Skeletal muscle tissue (tissue), 3 donors: ENCODE measurements at regions not wholly inside any gene's neighbourhood (a gene's known extent, or its start where the extent isn't known, plus 50 kb on each side); places are given as distances from the start of the nearest gene placed in this dataset.

Experiments used
- H3K27ac ChIP-seq: one replicate; pipeline ENCODE4 v1.7.0; 2013; ENCODE audit warnings: mild to moderate bottlenecking, low read depth, low read length, inconsistent platforms
- H3K27me3 ChIP-seq, 3 donors: one replicate each; pipeline ENCODE4 v1.7.0; 2013; ENCODE audit warnings: low read length in 3 of 3; ENCODE audit not compliant: control insufficient read depth in 3 of 3, insufficient read depth in 3 of 3
- H3K36me3 ChIP-seq, 3 donors: one replicate each; pipeline ENCODE4 v1.7.0; 2013; ENCODE audit warnings: low read length in 3 of 3; ENCODE audit not compliant: control insufficient read depth in 3 of 3, insufficient read depth in 3 of 3
- H3K4me1 ChIP-seq, 3 donors: one replicate each; pipeline ENCODE4 v1.7.0; 2013; ENCODE audit warnings: low read length in 3 of 3, mild to moderate bottlenecking in 3 of 3; ENCODE audit not compliant: control insufficient read depth in 3 of 3, insufficient read depth in 3 of 3
- H3K4me3 ChIP-seq, 3 donors: one replicate each; pipeline ENCODE4 v1.7.0; 2013; ENCODE audit warnings: low read length in 3 of 3
- H3K9ac ChIP-seq, 3 donors: one replicate each; pipeline ENCODE4 v1.7.0; 2013; ENCODE audit warnings: low read length in 3 of 3, mild to moderate bottlenecking in 3 of 3, moderate library complexity in 2 of 3, low read depth in 1 of 3
- H3K9me3 ChIP-seq, 3 donors: one replicate each; pipeline ENCODE4 v1.7.0; 2013; ENCODE audit warnings: low read length in 3 of 3; ENCODE audit not compliant: control insufficient read depth in 3 of 3
- donor health status: Osteomylitis.

GRCh38 chr19:31499281-31500196, 150.3 kb upstream of the TSHZ3 start:
- Histone ChIP-seq H3K4me3 (no peak overlapping the region), H3K9ac (no peak overlapping the region), H3K27me3 (peaks cover 0 to 12% (median 6%) of the 10 kb centered on the region in 3 donors), H3K4me1 (no peaks in the 10 kb centered on the region), H3K36me3 (no peaks in the 10 kb centered on the region), H3K9me3 (no peaks in the 10 kb centered on the region), H3K27ac (no peak overlapping the region)

GRCh38 chr19:31500197-31500830, 151.1 kb upstream of the TSHZ3 start:
- no peaks in the 10 kb centered on the region for H3K36me3 ChIP-seq
- no peak overlapping the region for H3K27ac ChIP-seq
- peaks cover 0 to 12% (median 11%) of the 10 kb centered on the region in 3 donors for H3K27me3 ChIP-seq
- no peaks in the 10 kb centered on the region for H3K9me3 ChIP-seq
- no peak overlapping the region for H3K9ac ChIP-seq
- no peak overlapping the region for H3K4me3 ChIP-seq
- no peaks in the 10 kb centered on the region for H3K4me1 ChIP-seq

- Histone ChIP-seq H3K36me3 (no peaks in the 10 kb centered on the region), H3K9me3 (no peaks in the 10 kb centered on the region), H3K27ac (no peak overlapping the region), H3K4me3 (no peak overlapping the region), H3K27me3 (peaks cover 0 to 13% (median 12%) of the 10 kb centered on the region in 3 donors), H3K4me1 (no peaks in the 10 kb centered on the region), H3K9ac (no peak overlapping the region)
These were observed 151.7 kb upstream of the TSHZ3 start for GRCh38 chr19:31500946-31501345.

- Histone ChIP-seq H3K4me1 (no peaks in the 10 kb centered on the region), H3K9me3 (no peaks in the 10 kb centered on the region), H3K9ac (no peak overlapping the region), H3K36me3 (no peaks in the 10 kb centered on the region), H3K27ac (no peak overlapping the region), H3K27me3 (peaks cover 0 to 13% (median 12%) of the 10 kb centered on the region in 3 donors), H3K4me3 (no peak overlapping the region)
These were observed 152.4 kb upstream of the TSHZ3 start for GRCh38 chr19:31501427-31502195.

GRCh38 chr19:31502536-31503170, 153.4 kb upstream of the TSHZ3 start:
- H3K4me1 ChIP-seq, result no peaks in the 10 kb centered on the region
- H3K36me3 ChIP-seq, result no peaks in the 10 kb centered on the region
- H3K4me3 ChIP-seq, result no peak overlapping the region
- peaks cover 0 to 13% (median 12%) of the 10 kb centered on the region in 3 donors for H3K27me3 ChIP-seq
- no peaks in the 10 kb centered on the region for H3K9me3 ChIP-seq
- no peak overlapping the region for H3K9ac ChIP-seq
- H3K27ac ChIP-seq, result no peak overlapping the region

- peaks cover 0 to 13% (median 12%) of the 10 kb centered on the region in 3 donors for H3K27me3 ChIP-seq
- H3K9me3 ChIP-seq, result no peaks in the 10 kb centered on the region
- H3K36me3 ChIP-seq, result no peaks in the 10 kb centered on the region
- H3K4me1 ChIP-seq, result no peaks in the 10 kb centered on the region
- H3K27ac ChIP-seq, result no peak overlapping the region
- H3K9ac ChIP-seq, result no peak overlapping the region
- no peak overlapping the region for H3K4me3 ChIP-seq
These were observed 154.0 kb upstream of the TSHZ3 start for GRCh38 chr19:31503211-31503610.

- Histone ChIP-seq H3K9me3 (no peaks in the 10 kb centered on the region), H3K36me3 (no peaks in the 10 kb centered on the region), H3K4me3 (no peak overlapping the region), H3K9ac (no peak overlapping the region), H3K27me3 (peaks cover 0 to 13% (median 12%) of the 10 kb centered on the region in 3 donors), H3K4me1 (no peaks in the 10 kb centered on the region), H3K27ac (no peak overlapping the region)
These were observed 155.0 kb upstream of the TSHZ3 start for GRCh38 chr19:31504221-31504620.

- Histone ChIP-seq H3K4me3 (no peak overlapping the region), H3K4me1 (no peaks in the 10 kb centered on the region), H3K27ac (no peak overlapping the region), H3K36me3 (no peaks in the 10 kb centered on the region), H3K9me3 (no peaks in the 10 kb centered on the region), H3K9ac (no peak overlapping the region), H3K27me3 (peaks cover 0 to 13% (median 12%) of the 10 kb centered on the region in 3 donors)
These were observed 156.3 kb upstream of the TSHZ3 start for GRCh38 chr19:31505596-31505910.

- Histone ChIP-seq H3K27me3 (peaks cover 0 to 14% (median 11%) of the 10 kb centered on the region in 3 donors), H3K4me1 (no peaks in the 10 kb centered on the region), H3K27ac (no peak overlapping the region), H3K4me3 (no peak overlapping the region), H3K36me3 (no peaks in the 10 kb centered on the region), H3K9ac (no peak overlapping the region), H3K9me3 (no peaks in the 10 kb centered on the region)
These were observed 156.9 kb upstream of the TSHZ3 start for GRCh38 chr19:31506102-31506501.
